SU-DHL-6 (cell line): ENCODE measurements at regions not wholly inside any gene's neighbourhood (a gene's known extent, or its start where the extent isn't known, plus 50 kb on each side); places are given as distances from the start of the nearest gene placed in this dataset.

Experiments used
- EZH2phosphoT487 ChIP-seq: fragments of 200-600 bp; sonication (generic), shearing (Covaris generic); conservative IDR thresholded peaks from 2 replicates; pipeline ENCODE4 v1.6.1; 2018; ENCODE audit warnings: mild to moderate bottlenecking, antibody characterized with exemption, low read length, moderate library complexity, mixed read lengths
- TF ChIP-seq, protein P1 (sequence below): fragments of 200-600 bp; sonication (generic); IDR thresholded peaks from one replicate; pipeline ENCODE4 v1.5.1; 2017; ENCODE audit warnings: antibody characterized with exemption, mild to moderate bottlenecking, low read length, moderate library complexity; ENCODE audit not compliant: insufficient read depth, poor library complexity, severe bottlenecking

DNA sequence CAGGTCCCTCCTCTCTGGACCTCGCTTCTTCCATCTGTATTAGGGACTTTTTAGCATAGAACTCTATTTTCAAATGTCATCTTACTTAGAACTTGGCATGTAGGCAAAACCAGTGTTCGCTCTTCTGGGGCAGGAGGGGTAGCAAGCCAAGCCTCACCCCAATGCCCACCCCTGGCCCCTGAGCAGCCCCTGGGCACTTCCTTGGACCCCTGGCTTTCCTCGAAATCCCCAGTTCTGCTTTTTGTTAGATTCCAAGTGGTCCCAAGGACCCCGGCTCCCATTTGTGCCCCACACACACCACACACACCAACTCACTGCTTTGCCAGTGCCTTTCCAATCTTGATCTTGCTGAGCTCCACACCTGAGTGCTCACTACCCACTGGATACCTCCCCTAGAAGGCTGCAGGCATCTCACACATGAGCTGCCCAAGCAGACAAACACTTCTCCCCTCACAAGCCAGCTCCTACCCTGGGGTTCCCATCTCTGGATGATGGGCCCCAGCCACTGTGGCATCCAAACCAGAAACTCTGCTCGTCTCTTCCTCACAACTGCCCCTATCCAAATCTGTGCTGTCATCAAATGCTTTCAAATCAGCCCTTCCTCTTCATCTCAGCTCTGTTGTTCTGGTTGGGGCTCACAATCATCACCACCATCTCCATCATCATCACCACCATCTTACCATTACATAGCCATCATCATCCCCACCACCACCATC, 167.9 kb upstream of the ZMIZ1 start:
- no peak for TF ChIP-seq EZH2phosphoT487
- TF ChIP-seq, protein P1, sequence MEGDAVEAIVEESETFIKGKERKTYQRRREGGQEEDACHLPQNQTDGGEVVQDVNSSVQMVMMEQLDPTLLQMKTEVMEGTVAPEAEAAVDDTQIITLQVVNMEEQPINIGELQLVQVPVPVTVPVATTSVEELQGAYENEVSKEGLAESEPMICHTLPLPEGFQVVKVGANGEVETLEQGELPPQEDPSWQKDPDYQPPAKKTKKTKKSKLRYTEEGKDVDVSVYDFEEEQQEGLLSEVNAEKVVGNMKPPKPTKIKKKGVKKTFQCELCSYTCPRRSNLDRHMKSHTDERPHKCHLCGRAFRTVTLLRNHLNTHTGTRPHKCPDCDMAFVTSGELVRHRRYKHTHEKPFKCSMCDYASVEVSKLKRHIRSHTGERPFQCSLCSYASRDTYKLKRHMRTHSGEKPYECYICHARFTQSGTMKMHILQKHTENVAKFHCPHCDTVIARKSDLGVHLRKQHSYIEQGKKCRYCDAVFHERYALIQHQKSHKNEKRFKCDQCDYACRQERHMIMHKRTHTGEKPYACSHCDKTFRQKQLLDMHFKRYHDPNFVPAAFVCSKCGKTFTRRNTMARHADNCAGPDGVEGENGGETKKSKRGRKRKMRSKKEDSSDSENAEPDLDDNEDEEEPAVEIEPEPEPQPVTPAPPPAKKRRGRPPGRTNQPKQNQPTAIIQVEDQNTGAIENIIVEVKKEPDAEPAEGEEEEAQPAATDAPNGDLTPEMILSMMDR: no peak
